GM19193 (cell line): ENCODE measurements at regions not wholly inside any gene's neighbourhood (a gene's known extent, or its start where the extent isn't known, plus 50 kb on each side); places are given as distances from the start of the nearest gene placed in this dataset.

Experiments
- POLR2A ChIP-seq: IDR thresholded peaks from 4 replicates; pipeline ENCODE4 v1.6.1; 2011; ENCODE audit not compliant: insufficient read depth, insufficient read length; ENCODE audit errors: extremely low read depth

- TF ChIP-seq POLR2A = no peak
Measured at GRCh38 chr1:219465212-219466093, 147.5 kb downstream of the ZC3H11B start.

GRCh38 chr1:219463636-219464035 lies 149.3 kb downstream of the ZC3H11B start:
- TF ChIP-seq POLR2A = no peak

GRCh38 chr1:219461981-219462400 lies 150.9 kb downstream of the ZC3H11B start:
- no peak for TF ChIP-seq POLR2A

GRCh38 chr1:219460896-219461815 lies 151.7 kb downstream of the ZC3H11B start:
- TF ChIP-seq POLR2A = peak; percentile 29

GRCh38 chr1:219460081-219460895 lies 152.6 kb downstream of the ZC3H11B start:
- no peak for TF ChIP-seq POLR2A

GRCh38 chr1:219459351-219460080 lies 153.4 kb downstream of the ZC3H11B start:
- TF ChIP-seq POLR2A = no peak

GRCh38 chr1:219446288-219446687 lies 166.6 kb downstream of the ZC3H11B start:
- no peak for TF ChIP-seq POLR2A

- no peak for TF ChIP-seq POLR2A
Measured at GRCh38 chr1:219445864-219446263, 167.0 kb downstream of the ZC3H11B start.

GRCh38 chr1:219444474-219444873 lies 168.4 kb downstream of the ZC3H11B start:
- no peak for TF ChIP-seq POLR2A

GRCh38 chr1:219443763-219444162 lies 169.1 kb downstream of the ZC3H11B start:
- TF ChIP-seq POLR2A = no peak

GRCh38 chr1:219442611-219443061 lies 170.3 kb downstream of the ZC3H11B start:
- no peak for TF ChIP-seq POLR2A

- no peak for TF ChIP-seq POLR2A
Measured at GRCh38 chr1:219441884-219442283, 171.0 kb downstream of the ZC3H11B start.

- no peak for TF ChIP-seq POLR2A
Measured at GRCh38 chr1:219439376-219439775, 173.5 kb downstream of the ZC3H11B start.

GRCh38 chr1:219438386-219438785 lies 174.5 kb downstream of the ZC3H11B start:
- TF ChIP-seq POLR2A = no peak
